HG03342 (cell line): ENCODE measurements at regions not wholly inside any gene's neighbourhood (a gene's known extent, or its start where the extent isn't known, plus 50 kb on each side); places are given as distances from the start of the nearest gene placed in this dataset.

Experiments
- ATAC-seq: cut with Tn5 transposase; IDR thresholded peaks from one replicate; pipeline ENCODE4 v1.9.1; 2021; ENCODE audit warnings: mild to moderate bottlenecking, moderate library complexity; ENCODE audit not compliant: unreplicated experiment

DNA sequence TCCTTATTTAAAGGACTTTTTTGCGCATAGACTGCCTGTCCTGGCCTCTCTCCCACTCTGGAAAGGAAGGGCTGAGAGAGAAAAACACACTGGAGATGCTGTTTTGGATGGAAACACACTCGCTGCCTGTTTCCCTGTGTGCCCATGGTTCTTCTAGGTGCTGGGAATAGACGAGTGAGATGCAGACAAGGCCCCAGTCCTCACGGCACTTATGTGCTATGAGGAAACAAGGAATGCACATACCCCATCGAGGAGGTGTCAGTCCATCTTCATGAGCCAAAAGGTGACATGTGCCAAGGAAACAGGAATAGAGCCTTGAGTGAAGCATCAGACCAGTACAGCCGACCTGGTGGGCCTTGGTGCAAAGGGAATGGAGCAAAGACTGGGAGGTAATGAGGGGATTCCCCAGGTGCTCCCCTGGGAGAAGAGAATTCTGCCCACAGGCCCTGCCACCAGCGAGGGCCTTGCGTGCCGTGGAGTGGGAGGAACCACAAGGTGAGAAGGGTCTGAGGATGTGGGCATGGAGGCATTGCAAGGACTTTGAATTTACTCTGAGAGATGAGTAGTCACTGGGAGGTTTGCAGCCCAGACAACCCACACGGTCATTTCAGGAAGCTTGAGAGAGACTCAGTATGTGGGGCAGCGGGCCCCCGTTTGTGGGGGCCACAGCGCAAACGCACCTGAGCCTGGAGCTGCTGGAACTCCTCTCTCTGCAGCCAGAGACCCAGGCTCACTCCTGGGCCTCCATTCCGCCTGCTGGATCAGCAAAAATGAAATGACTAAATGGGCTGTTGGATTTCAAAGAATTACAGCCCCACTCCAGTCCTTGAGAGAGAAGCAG lies 197.5 kb upstream of the COPS8 start:
- ATAC-seq, result no peak

DNA sequence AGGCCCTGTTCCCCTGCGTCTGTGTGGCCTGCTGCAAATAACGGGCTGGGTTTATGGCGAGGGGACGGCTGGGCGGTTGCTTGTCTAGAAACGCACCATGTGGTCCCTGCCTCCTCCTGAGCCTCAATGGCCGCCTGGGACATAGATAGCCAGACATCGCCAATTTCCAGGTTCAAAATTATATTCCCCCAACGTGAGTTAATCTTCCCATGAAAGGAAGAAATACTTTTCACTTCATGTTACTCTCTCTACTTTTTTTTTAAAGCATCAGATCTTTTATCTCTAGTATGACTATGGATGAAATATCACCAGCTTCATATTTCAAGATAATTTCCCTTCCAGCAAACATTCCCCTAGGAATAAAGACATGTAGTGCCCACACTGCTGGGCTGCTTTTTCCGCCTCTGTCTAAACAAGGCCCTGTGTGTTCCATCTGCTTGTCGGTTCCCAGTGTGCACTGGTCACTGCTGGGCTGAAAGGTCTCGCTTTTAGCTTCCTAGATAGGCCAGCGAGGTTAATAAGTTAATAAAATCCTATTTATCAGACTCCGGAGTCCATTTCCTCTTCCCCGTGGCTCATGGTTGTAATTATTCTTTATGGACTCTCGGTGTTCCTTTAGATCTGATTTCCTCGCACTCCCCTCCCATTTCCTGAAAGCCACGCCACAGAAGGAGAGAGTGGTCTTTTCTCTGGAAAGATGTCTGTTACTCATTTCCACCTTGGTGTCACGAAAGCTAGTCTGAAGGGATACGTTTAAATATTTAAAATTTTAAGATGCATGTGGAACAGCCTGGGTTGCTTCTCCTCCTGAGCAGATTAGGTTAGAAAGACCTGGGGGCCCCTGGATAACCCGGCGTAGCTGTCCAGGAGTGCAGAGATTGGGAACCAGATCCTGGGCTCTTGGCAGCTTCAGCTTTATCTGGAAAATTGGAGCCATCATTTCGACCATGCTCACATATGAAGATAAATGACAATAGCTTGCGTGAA lies 196.6 kb upstream of the COPS8 start:
- no peak for ATAC-seq

DNA sequence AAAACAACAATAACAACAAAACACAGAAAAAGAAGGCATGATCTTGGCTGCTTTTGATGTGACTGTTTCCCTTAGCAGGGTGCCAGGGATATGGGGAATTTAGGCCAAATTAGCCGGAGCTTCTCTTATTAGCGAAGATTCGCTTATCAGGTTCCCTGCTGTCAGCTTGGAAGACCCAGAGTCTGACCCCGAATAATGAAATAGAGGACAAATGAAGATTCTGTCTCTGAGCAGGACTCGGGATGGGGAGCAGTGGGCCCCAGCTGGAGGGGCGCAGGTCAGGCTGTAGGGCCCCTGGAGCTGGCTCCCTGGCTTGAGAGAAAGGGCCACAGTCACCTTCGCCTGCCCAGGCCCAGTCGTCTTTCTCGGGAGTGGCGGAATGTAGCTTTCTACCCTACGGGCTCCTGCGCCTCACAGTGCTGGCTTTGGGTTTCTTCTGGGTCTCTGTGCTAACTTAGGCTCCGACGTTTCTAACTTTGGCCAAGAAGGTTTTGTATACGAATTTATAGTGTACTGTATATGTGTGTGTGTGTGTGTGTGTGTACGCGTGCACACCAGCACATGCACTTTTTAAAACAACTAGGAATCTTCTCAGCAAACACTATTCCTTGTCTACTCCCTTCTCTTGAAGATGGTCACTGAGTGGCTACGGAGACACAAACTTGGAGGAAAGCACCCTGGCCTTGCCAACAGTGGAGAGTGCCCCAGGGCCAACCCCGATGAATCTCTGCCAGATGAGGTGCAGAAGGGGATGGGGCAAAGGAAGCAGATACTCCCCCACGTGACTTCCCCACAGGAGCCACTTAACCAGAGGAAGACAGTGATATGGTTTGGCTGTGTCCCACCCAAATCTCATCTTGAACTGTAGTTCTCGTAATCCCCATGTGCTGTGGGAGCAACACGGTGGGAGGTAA lies 195.6 kb upstream of the COPS8 start:
- ATAC-seq, result no peak

DNA sequence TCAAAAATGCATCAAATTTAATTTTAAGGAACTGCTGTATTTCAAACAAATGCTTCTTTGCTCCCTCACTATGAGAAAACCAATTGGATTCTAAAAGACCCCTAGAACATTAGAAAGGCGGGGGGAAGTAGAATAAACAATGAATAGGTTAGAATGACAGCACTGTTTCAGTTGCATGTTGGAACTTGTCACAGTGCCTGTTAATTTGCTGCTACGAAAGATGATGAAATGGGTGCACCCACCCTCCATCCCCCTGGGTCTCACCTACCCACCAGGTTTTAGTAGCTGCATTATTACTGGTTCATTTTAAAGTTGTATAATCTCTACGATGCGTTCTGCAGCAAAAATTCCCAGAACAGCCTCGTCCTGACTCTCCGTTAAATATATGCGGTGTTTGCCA lies 193.0 kb upstream of the COPS8 start:
- ATAC-seq, result no peak

DNA sequence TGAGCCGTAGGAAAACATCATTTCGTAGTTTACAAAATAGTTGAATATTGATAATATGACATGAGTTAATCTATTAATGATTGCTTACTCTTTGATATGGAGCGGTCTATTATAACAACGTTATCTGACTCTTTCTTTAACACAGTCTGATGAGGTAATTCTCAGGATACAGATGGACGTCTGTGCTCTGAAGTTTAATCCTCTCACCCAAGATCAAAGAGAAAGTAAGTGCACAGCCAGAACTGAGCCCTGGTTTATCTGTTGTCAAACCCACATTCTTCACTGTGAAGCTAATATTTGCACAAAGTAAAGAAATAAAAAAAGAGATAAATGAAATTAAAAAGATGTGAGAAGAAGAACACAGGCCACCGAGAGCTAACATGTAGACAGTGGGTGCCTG lies 190.9 kb upstream of the COPS8 start:
- ATAC-seq, result no peak

DNA sequence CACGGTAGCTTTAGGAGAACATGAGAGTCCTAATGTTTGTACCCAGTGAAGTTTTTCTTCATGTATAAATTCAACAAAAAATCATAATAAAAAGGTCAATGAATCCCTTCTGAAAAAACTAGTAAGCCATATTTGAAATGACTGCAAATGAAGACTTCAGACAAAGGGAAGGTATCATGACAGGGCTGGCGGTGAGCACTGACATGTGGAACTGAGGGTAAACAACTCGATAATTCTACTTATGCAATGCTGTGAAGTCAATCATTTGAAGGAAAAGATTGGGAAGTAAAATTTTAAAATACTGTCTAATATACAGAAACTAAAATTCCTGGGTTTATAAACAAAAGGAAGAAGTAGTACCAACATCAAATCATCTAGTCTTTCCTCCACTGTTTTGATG lies 190.2 kb upstream of the COPS8 start:
- no peak for ATAC-seq

DNA sequence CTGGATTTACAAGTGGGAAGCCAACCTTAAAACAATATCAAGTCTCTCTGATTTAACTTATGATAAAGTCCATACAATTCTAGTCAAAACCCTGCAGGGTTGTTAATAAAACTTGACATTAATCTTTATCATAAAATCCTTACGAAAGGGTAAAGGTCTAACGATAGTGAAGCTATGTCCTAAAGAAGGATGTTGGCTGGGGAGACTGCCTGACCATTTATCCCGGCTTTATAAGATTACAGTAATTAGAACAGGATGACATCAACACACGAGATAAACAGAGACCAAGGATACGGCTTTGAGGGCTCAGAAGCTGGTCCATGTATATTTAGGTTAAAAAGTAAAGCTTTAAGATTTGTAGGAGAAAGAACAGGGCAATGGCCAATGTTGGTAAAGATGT lies 189.0 kb upstream of the COPS8 start:
- ATAC-seq, result no peak

DNA sequence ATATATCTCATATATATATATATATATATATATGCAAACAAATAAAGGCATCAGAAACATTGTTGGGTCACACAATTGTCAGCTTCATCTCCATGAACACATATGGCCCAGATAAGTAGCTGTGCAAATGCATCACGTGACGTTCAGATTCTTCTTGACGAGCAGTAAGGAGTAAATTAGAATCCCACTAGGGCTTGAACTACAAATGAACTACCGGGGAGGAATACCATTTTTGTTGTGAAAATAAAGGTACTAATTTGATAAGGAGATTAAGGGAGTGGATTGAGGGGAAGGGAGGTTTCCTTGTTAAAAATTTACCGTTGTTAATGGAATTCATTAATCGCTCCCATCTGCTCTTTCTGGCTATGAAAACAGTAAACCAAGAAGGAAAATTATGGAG lies 186.5 kb upstream of the COPS8 start:
- ATAC-seq, result no peak

DNA sequence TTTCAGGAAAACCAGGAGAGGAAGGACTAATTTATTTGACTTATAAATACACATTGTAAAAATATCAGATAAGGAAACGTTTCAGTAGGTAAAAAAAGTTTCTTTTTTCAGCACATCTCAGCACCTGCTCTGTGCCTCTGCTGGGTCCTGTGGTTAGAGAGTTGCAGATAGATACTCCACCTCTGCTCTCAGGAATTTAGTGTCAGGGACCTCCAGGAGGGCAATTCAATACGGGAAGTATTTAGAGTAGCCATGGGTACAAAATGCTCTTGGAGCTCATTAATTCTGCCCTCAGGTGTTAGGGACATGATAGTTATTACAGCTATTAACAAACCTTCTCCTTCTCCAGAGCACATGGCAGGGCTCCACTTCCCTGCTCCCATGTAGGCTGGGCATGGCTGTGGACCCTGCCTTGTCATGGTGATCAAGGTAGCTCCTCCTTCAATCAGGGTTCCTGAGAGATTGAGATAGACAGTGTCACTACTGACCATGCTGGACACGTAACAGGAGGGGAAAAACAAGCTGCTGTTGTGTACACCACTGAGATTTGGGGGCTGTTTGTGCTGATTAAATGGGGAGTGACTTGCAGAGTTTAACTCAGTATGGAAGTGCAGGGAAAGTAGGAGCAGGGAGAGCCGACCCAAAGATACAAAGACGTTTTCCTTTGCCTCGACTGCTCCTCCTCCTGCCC lies 185.6 kb upstream of the COPS8 start:
- ATAC-seq, result no peak

DNA sequence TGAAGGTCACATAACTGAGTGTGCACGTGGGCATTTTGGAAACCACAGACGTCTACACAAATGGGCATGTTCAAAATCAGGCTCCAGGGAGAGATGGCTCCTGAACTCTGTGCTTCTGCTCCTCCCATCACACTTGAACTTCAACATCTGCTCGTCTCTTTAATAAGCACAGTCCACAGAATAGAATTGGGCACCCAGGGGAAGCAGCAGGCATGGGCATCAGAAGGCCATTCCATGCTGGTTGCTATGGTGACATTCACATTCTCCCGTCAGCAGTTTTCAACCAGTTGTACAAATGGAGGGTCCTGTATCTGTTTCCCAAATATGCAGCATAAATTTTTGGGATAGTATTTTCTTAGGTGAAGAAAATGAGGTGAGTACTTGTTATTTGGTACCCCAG lies 183.7 kb upstream of the COPS8 start:
- no peak for ATAC-seq

DNA sequence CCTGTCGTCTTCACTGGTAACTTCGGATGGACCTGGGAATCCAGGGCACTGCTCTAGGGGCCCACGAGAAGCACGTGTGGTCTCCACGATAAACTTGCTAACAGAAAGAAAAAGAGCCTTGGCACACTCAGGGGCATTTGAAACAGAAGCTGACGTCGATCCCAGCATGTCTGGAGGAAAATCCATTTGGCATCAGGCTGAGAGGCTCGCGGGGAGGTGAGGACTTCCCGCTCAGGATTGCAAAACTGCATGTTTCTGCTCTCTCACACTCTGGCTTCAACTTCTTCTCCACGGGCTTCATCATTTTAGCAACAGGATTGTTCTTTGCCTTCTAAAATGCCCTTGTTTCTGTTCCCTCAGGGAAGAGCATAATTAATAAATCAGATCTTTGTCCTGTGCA lies 181.7 kb upstream of the COPS8 start:
- ATAC-seq, result no peak

DNA sequence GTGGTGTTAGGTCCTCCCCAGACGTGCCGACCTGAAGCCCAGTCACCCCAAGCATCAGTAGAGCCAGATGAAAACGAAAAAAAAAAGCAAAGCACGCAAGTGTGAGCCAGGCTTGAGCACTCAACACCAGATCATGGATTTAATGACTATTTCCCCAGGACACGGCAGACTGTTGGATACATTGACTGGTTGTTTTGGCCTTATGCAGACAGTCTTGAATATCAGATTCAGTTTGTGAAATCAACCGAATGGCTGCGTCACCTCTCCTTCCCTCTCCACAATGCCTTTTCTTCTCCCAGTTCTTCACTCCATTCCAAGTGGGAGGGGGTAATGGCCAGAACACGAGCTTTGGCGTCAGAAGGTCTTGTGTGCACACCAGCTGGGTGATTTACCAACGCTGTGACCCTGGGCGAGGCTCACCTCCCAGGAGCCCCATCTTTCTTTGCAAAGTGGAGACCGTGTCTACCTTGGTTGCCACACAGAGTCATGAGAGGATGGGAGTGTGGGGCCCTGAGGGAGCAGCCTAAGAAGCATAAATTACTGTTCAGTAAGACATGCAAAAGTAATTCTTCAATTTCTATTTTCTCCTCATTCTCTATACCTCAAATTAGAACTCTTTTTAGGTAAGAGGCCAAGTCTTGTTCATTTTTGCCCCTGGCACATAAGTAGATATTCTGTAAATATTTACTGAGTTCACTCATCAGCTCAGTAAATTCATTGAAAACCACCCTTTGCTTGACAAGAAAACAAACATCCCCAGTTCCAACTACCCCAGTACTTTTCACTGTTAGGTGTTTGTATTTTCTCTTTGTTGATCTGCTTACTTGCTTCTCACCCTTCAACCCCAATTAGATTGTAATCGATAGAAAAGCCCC lies 181.1 kb upstream of the COPS8 start:
- no peak for ATAC-seq

DNA sequence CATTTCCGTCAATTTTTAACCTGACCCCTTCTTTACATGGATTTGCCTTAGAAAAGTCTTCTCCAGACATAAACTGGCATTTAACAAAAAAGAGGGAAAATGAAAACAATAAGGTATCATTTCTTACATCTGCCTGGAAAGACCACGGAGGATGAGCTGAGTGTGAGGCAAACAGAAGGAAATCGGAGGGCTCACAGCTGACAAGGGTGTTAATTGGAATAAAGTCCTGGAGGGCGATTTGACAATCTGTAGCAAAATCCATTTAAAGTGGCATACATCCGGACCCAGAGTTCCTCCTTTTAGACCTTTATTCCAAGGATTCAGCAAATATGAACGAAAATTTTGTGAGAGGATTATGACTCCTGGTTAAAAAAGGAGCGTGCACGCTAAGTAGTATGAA lies 179.7 kb upstream of the COPS8 start:
- no peak for ATAC-seq

DNA sequence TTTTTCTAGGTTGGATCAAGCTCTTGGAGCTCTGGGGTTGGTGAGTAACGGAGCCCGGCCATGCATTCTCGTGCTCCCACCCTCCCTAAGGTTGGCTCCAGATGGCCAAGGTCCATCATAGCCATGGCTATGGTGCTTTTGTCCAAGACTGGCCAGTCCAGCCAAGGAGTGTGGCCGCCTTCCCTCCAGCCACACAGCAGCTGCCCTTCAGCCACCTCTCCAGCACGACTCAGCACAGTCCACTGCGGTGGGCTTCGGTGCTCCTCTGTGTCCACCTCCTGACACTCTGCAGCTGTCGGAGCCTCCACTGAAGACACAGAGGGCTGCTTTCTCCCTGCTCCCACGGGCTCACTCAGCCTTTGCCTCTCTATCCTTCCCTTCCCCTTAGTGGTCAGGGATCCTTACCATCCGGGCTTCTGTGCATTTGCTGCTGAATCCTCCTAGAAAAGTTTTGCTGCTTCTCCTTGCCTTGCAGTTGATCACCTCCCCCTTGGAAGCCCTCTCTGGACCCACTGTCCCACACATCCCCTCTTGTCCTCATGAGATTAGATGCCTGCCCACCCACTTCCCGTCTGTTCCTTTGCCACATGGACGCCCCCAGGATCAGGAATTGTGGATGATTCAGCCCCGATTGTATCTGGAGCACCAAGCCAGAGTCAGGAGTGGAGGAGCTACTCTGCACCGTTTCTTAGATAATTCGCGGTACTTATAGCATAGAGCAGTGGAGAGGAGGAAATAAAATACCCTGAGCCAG lies 177.1 kb upstream of the COPS8 start:
- ATAC-seq, result no peak

DNA sequence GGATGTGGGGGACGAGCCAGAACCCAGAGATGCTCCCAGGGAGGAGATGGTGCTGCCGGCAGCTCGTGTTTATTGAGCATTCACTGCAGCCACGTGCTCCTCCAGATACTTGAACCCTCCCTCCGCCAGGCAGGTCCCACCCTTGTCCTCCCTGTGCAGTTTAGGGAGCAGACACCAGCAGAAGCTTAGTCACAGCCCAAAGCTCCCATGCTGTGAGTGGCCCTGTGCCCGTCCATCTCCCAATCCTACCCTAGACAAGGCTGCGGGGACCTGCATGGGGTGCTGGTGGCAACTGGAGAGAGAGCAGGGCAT lies 176.5 kb upstream of the COPS8 start:
- no peak for ATAC-seq

DNA sequence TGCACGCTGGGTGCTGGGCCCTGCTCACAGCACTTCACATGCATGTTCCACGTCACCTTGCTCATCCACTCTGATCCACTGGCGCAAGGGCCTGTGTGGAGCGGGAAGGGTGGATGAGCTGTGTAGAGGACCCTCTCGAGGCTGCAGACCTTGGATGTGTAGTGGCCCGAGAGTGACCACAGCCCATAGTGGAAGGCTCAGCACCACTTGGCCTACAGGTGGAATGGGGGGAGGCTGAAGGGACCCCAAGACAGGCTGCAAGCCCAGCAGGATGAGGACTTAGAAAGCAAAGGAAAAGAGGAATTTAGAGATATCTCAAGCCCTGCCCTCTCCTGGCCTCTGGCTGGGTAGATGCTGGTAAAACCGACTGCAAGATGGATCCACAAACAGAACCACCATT lies 175.9 kb upstream of the COPS8 start:
- ATAC-seq, result no peak

DNA sequence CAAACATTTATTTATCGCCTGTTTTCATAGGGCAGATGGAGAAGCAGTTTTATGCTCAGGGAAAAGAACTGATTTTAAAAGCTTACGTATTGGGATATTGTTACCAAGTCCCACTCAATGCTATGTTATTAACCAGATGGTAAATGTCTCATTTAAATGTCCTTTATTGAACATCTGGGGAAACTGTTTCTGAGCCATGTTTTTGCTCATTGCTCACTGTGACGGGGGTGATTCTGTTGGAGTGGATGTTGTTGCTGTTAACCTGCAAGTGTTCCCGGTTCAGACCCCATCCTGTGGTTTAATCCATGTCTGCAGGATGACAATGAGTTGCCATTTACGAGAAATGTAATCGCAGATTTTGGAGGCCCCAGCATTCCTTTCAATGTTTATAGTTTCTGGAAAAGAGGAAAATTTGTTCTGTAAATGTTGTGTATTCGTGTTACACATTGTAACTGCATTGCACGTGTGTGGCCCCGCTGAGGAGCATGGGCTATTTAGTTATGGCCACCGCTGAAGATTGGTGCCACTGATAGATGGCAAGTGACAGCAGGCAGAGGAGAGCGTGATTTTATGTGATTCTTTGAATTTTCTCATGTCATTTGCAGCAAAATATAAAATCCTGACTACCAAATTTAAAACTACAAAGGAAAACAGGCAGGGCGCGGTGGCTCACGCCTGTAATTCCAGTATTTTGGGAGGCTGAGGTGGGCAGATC lies 174.8 kb upstream of the COPS8 start:
- no peak for ATAC-seq
